K562 (cell line): ENCODE measurements at regions not wholly inside any gene's neighbourhood (a gene's known extent, or its start where the extent isn't known, plus 50 kb on each side); places are given as distances from the start of the nearest gene placed in this dataset.

ENCODE experiments used
- ATAC-seq: fragments of 200-7000 bp; cut with Tn5 transposase; 3 replicates; pipeline ENCODE4 v1.9.1; 2020; ENCODE audit warnings: moderate library complexity
- BruUV-seq: library from RNA; stranded (reverse); fragments of 400-500 nt; replicated peaks from 2 replicates; lab custom pipeline; 2021; lab: Mats Ljungman, UMichigan
- CTCF ChIA-PET: fragments of 300-600 bp; formaldehyde crosslinking; extraction: SDS; loops from one replicate; lab custom pipeline; 2021; ENCODE audit warnings: low intra/inter-chr PET ratio; lab: Yijun Ruan, JAX
- POLR2A ChIA-PET: fragments of 300-600, 350-650 bp; sonication (Branson Sonifier 250); formaldehyde crosslinking; extraction: SDS; loops from one replicate; lab custom pipeline; 2021; ENCODE audit warnings: antibody characterized with exemption, inconsistent platforms; lab: Yijun Ruan, JAX
- DNase-seq, 4 experiments: peaks; one replicate each; pipeline versions ENCODE4 v3.0.0 to v3.0.0-alpha.2; 2011 to 2018; ENCODE audit warnings: low spot score in 3 of 4, mixed read lengths in 3 of 4; ENCODE audit errors: extremely low read depth in 1 of 4
- FAIRE-seq: peaks from 2 replicates; lab custom pipeline; 2011; peaks lifted over from hg19 to GRCh38; lab: Jason Lieb, UNC
- H2AFZ ChIP-seq: 2 replicates; pipeline ENCODE4 v1.6.0; 2011; ENCODE audit warnings: low read depth, low read length, control low read depth, inconsistent platforms
- H3K27ac ChIP-seq: fragments of 200-600 bp; 3 replicates; pipeline ENCODE4 v1.8.0; 2011; ENCODE audit warnings: low read depth, mild to moderate bottlenecking, control low read depth, inconsistent platforms, low read length, moderate library complexity, mixed read lengths; ENCODE audit errors: extremely low read depth
- H3K27me3 ChIP-seq, 2 experiments: fragments of 300-600 bp in 1 of 2; 2 replicates in 1 of 2; 3 replicates in 1 of 2; pipeline versions ENCODE4 v1.6.0 to v1.8.0; 2011; ENCODE audit warnings: inconsistent platforms in 2 of 2, low read length in 2 of 2, mild to moderate bottlenecking in 1 of 2, mixed read lengths in 1 of 2, moderate library complexity in 1 of 2; ENCODE audit not compliant: control insufficient read depth in 2 of 2, insufficient read depth in 2 of 2
- H3K36me3 ChIP-seq: fragments of 300-600 bp; 3 replicates; pipeline ENCODE4 v1.8.0; 2011; ENCODE audit warnings: mild to moderate bottlenecking, low read length, inconsistent platforms; ENCODE audit not compliant: control insufficient read depth, insufficient read depth
- H3K4me1 ChIP-seq, 2 experiments: fragments of 200-600 bp in 1 of 2; replicated peaks in 1 of 2; 2 replicates in 1 of 2; 3 replicates in 1 of 2; pipeline versions ENCODE4 v1.5.1 to v1.8.0; 2011; ENCODE audit warnings: inconsistent platforms in 2 of 2, low read length in 2 of 2, mild to moderate bottlenecking in 1 of 2, mixed read lengths in 1 of 2, moderate library complexity in 1 of 2; ENCODE audit not compliant: control insufficient read depth in 2 of 2, insufficient read depth in 2 of 2
- H3K4me2 ChIP-seq: 2 replicates; pipeline ENCODE4 v1.6.1; 2011; ENCODE audit warnings: low read length, control low read depth, inconsistent platforms, mixed read lengths; ENCODE audit not compliant: insufficient read depth
- H3K4me3 ChIP-seq: fragments of 200-600 bp; sonication (generic), shearing (Covaris generic); 2 replicates; pipeline ENCODE4 v1.5.1; 2016; ENCODE audit warnings: control low read depth, inconsistent platforms
- H3K79me2 ChIP-seq: fragments of 200-600 bp; 3 replicates; pipeline ENCODE4 v1.8.0; 2011; ENCODE audit warnings: low read length, inconsistent platforms; ENCODE audit not compliant: control insufficient read depth, insufficient read depth
- H3K9ac ChIP-seq, 2 experiments: 2 replicates each; pipeline versions ENCODE4 v1.6.0 to v1.6.1; 2011; ENCODE audit warnings: low read depth in 2 of 2, low read length in 2 of 2, control low read depth in 1 of 2, inconsistent platforms in 1 of 2, mild to moderate bottlenecking in 1 of 2, mixed read lengths in 1 of 2; ENCODE audit not compliant: insufficient read depth in 1 of 2
- H3K9me1 ChIP-seq: one replicate; pipeline ENCODE4 v1.6.0; 2011; ENCODE audit warnings: inconsistent platforms, mild to moderate bottlenecking, low read length, moderate library complexity; ENCODE audit not compliant: control insufficient read depth, insufficient read depth
- H3K9me3 ChIP-seq: replicated peaks from 2 replicates; pipeline ENCODE4 v1.5.1; 2011; ENCODE audit warnings: low read depth, low read length, inconsistent platforms; ENCODE audit not compliant: control insufficient read depth, insufficient read depth
- H4K20me1 ChIP-seq: replicated peaks from 2 replicates; pipeline ENCODE4 v1.6.1; 2011; ENCODE audit warnings: low read length, inconsistent platforms, mixed read lengths; ENCODE audit not compliant: control insufficient read depth, insufficient read depth
- FOXM1 ChIP-seq, 2 experiments: fragments of 450-650 bp in 1 of 2; sonication (generic) in 1 of 2; formaldehyde crosslinking in 1 of 2; IDR thresholded peaks; 2 replicates each; pipeline versions ENCODE4 v1.6.1 to v1.9.0; 2017 to 2022; ENCODE audit warnings: low read depth in 2 of 2, mild to moderate bottlenecking in 2 of 2, missing genetic modification reagents in 1 of 2, moderate library complexity in 1 of 2
- IRF9 ChIP-seq: fragments of 450-650 bp; IDR thresholded peaks from 2 replicates; pipeline ENCODE4 v1.6.1; 2016; ENCODE audit warnings: missing biosample characterization, missing genetic modification characterization
- PKNOX1 ChIP-seq: fragments of 450-650 bp; IDR thresholded peaks from 2 replicates; pipeline ENCODE4 v1.6.1; 2016
- POU5F1 ChIP-seq: fragments of 150-350 bp; IDR thresholded peaks from 2 replicates; pipeline ENCODE4 v1.6.1; 2014; ENCODE audit warnings: borderline replicate concordance, low read length, low read depth, mild to moderate bottlenecking; ENCODE audit not compliant: partially characterized antibody
- RNF219 ChIP-seq: fragments of 250-450 bp; sonication (Bioruptor Pico); IDR thresholded peaks from 2 replicates; pipeline ENCODE4 v1.5.0; 2022; ENCODE audit warnings: mild to moderate bottlenecking
- TSHZ1 ChIP-seq: fragments of 250-450 bp; sonication (Bioruptor Pico); IDR thresholded peaks from 2 replicates; pipeline ENCODE4 v1.4.0; 2020; ENCODE audit warnings: mild to moderate bottlenecking, moderate library complexity
- ZMIZ1 ChIP-seq, 2 experiments: fragments of 150-350 bp in 1 of 2; IDR thresholded peaks; 2 replicates each; pipeline ENCODE4 v1.6.1; 2012 to 2016; ENCODE audit warnings: low read depth in 2 of 2, low read length in 2 of 2, mild to moderate bottlenecking in 1 of 2, moderate library complexity in 1 of 2
- ZNF212 ChIP-seq: fragments of 450-650 bp; formaldehyde crosslinking; IDR thresholded peaks from 2 replicates; pipeline ENCODE4 v1.4.0; 2020; ENCODE audit warnings: mild to moderate bottlenecking
- in situ Hi-C: fragments of 300-500 bp; cut with MboI; formaldehyde crosslinking; loops from 4 replicates; pipeline ENCODE4 v1.15.0; 2018; ENCODE audit warnings: inconsistent platforms, mixed read lengths
- intact Hi-C: fragments of 100-400 bp; cut with micrococcal nuclease; formaldehyde crosslinking; loops from 2 replicates; pipeline ENCODE4 v1.14.2; 2022

GRCh38 chr15:94858449-94858848, 627.1 kb downstream of the MCTP2 start (continued):
- TF ChIP-seq RNF219 (CRISPR knock-in tag) (no peak), POU5F1 (no peak), PKNOX1 (peak; percentile 32; the same call in 1 of the 2 replicates), ZNF212 (CRISPR knock-in tag) (no peak), FOXM1 (IDR thresholded peaks at IDR 0.05; ENCODE audit: low read depth) (no peak), FOXM1 (CRISPR knock-in tag; IDR thresholded peaks at IDR 0.05; ENCODE audit: low read depth) (no peak)
- TF ChIP-seq, all 486 proteins: peak for 3

DNA sequence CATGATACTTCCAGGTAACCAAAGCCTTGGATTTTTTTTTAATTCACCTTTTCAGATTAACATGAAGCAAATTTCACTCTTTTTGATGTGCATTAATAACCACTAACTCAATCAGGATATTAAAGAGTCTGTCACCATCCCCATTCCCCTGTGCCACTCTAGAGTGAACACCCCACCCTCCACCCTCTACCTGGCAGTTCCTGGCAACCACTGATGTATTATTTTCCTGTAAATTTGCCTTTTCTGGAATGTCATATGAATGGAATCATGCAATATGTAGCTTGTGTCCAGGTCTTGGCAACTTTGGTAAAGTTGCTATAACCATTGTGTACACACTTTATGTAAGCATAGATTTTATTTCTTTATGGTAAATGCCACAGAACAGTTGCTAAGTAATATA, 627.6 kb downstream of the MCTP2 start:
- ChIA-PET CTCF (no interaction called here), POLR2A (interaction anchor here (0.6 to 2.0 kb wide), 2 partner anchors 14 to 1789 kb away, joined by 3 to 8 read pairs; no protein-coding TSS in a partner anchor)
- no peak for ATAC-seq
- no peak overlapping the region for H3K27ac ChIP-seq
- no peaks in the 10 kb centered on the region for H3K27me3 ChIP-seq
- H3K9me3 ChIP-seq = no peaks in the 10 kb centered on the region
- no peak overlapping the region for H2AFZ ChIP-seq
- H4K20me1 ChIP-seq = no peaks in the 10 kb centered on the region
- in situ Hi-C loops = no loop called here
- FAIRE-seq = no peak
- peak overlapping the region; percentile 72 for H3K4me3 ChIP-seq
- peaks cover 9 to 17% of the 10 kb centered on the region in 2 experiments; a peak in 4 of 5 replicates for H3K4me1 ChIP-seq
- DNase-seq = no peak
- BruUV-seq = no TSS peak
- peaks cover 9% of the 10 kb centered on the region for H3K36me3 ChIP-seq
- peak overlapping the region in 1 of 2 experiments; percentile 78; a peak in 2 of 4 replicates for H3K9ac ChIP-seq
- H3K9me1 ChIP-seq = no peaks in the 10 kb centered on the region
- intact Hi-C loops = loop anchor here (5.0 to 10.0 kb wide), 4 partner anchors 53 to 316 kb away; no protein-coding TSS in a partner anchor
- peak overlapping the region; percentile 88 for H3K4me2 ChIP-seq
- H3K79me2 ChIP-seq = peaks cover 90% of the 10 kb centered on the region
- TF ChIP-seq ZMIZ1 (IDR thresholded peaks at IDR 0.05; ENCODE audit: low read depth in 2 of 2, low read length in 2 of 2) (no peak), IRF9 (tag) (no peak), TSHZ1 (no peak)
